Skin of body (tissue), 1 donor: ENCODE measurements at regions not wholly inside any gene's neighbourhood (a gene's known extent, or its start where the extent isn't known, plus 50 kb on each side); places are given as distances from the start of the nearest gene placed in this dataset.
"Not testable (repeated sequence)": the region's sequence is repeated elsewhere in the genome, so short reads cannot be mapped to it uniquely, and the experiment has no call there.

Experiments used
- DNase-seq: peaks from one replicate; lab custom pipeline; 2025; lab: John Stamatoyannopoulos, UW

- DNase-seq: no peak
These were observed 111.5 kb upstream of the IL15 start for GRCh38 chr4:141524841-141525240.

- no peak for DNase-seq
These were observed 105.8 kb upstream of the IL15 start for GRCh38 chr4:141530627-141531026.

- no peak for DNase-seq
These were observed 101.4 kb upstream of the IL15 start for GRCh38 chr4:141534985-141535384.

- no peak for DNase-seq
These were observed 98.4 kb upstream of the IL15 start for GRCh38 chr4:141538001-141538400.

- DNase-seq: no peak
These were observed 95.7 kb upstream of the IL15 start for GRCh38 chr4:141540643-141541042.

GRCh38 chr4:141541851-141542250, 94.5 kb upstream of the IL15 start:
- DNase-seq: no peak

- no peak for DNase-seq
These were observed 93.2 kb upstream of the IL15 start for GRCh38 chr4:141543176-141543575.

- DNase-seq: no peak
These were observed 92.7 kb upstream of the IL15 start for GRCh38 chr4:141543706-141544105.

- DNase-seq: no peak
These were observed 87.6 kb upstream of the IL15 start for GRCh38 chr4:141548791-141549190.

- DNase-seq: no peak
These were observed 76.3 kb upstream of the IL15 start for GRCh38 chr4:141560056-141560455.

- no peak for DNase-seq
These were observed 73.7 kb upstream of the IL15 start for GRCh38 chr4:141562649-141563048.

- no peak for DNase-seq
These were observed 72.7 kb upstream of the IL15 start for GRCh38 chr4:141563723-141564122.

- not testable (repeated sequence) for DNase-seq
These were observed 71.4 kb upstream of the IL15 start for GRCh38 chr4:141564961-141565360.

GRCh38 chr4:141565379-141566089, 70.8 kb upstream of the IL15 start:
- DNase-seq: no peak

GRCh38 chr4:141567326-141567915, 69.0 kb upstream of the IL15 start:
- DNase-seq: no peak

- no peak for DNase-seq
These were observed 67.2 kb upstream of the IL15 start for GRCh38 chr4:141569141-141569540.

GRCh38 chr4:141570290-141570689, 66.1 kb upstream of the IL15 start:
- DNase-seq: no peak

GRCh38 chr4:141571362-141571761, 65.0 kb upstream of the IL15 start:
- DNase-seq: no peak

GRCh38 chr4:141571793-141572192, 64.6 kb upstream of the IL15 start:
- DNase-seq: no peak

- no peak for DNase-seq
These were observed 62.7 kb upstream of the IL15 start for GRCh38 chr4:141573678-141574077.

- no peak for DNase-seq
These were observed 60.5 kb upstream of the IL15 start for GRCh38 chr4:141575884-141576283.

GRCh38 chr4:141576585-141577110, 59.7 kb upstream of the IL15 start:
- no peak for DNase-seq

GRCh38 chr4:141578451-141578850, 57.9 kb upstream of the IL15 start:
- no peak for DNase-seq
